Aorta (tissue), 5 donors: ENCODE measurements at regions not wholly inside any gene's neighbourhood (a gene's known extent, or its start where the extent isn't known, plus 50 kb on each side); places are given as distances from the start of the nearest gene placed in this dataset.
A peak's percentile ranks its signal among the peaks of the same experiment; 100 is the strongest.

Experiments
- ATAC-seq: fragments of 200-7000 bp; cut with Tn5 transposase; one replicate; pipeline ENCODE4 v1.9.1; 2022; ENCODE audit warnings: moderate library complexity; ENCODE audit not compliant: low FRiP score
- DNase-seq, 2 donors: peaks; one replicate each; pipeline ENCODE4 v3.0.0-alpha.2; 2020
- H3K27ac ChIP-seq, 2 donors: one replicate each; pipeline ENCODE4 v1.5.1; 2013; ENCODE audit warnings: low read length in 2 of 2, mild to moderate bottlenecking in 2 of 2, moderate library complexity in 2 of 2, control low read depth in 1 of 2, inconsistent platforms in 1 of 2, low read depth in 1 of 2
- H3K27me3 ChIP-seq, 2 donors: one replicate each; pipeline ENCODE4 v1.6.1; 2013; ENCODE audit warnings: control low read depth in 1 of 2, low read length in 1 of 2, mild to moderate bottlenecking in 1 of 2, moderate library complexity in 1 of 2; ENCODE audit not compliant: insufficient read depth in 2 of 2, control insufficient read depth in 1 of 2
- H3K36me3 ChIP-seq, 2 donors: one replicate each; pipeline ENCODE4 v1.6.1; 2013; ENCODE audit warnings: control low read depth in 1 of 2, low read length in 1 of 2, mild to moderate bottlenecking in 1 of 2; ENCODE audit not compliant: insufficient read depth in 2 of 2, control insufficient read depth in 1 of 2
- H3K4me1 ChIP-seq, 2 donors: one replicate each; pipeline ENCODE4 v1.6.1; 2013; ENCODE audit warnings: low read length in 2 of 2, control low read depth in 1 of 2, mild to moderate bottlenecking in 1 of 2, moderate library complexity in 1 of 2; ENCODE audit not compliant: insufficient read depth in 2 of 2, control insufficient read depth in 1 of 2
- H3K4me3 ChIP-seq, 2 donors: one replicate each; pipeline ENCODE4 v1.5.1; 2013; ENCODE audit warnings: low read length in 2 of 2, control low read depth in 1 of 2, mild to moderate bottlenecking in 1 of 2
- H3K9me3 ChIP-seq: one replicate; pipeline ENCODE4 v1.6.1; 2013; ENCODE audit warnings: mild to moderate bottlenecking, low read length; ENCODE audit not compliant: control insufficient read depth
- WGBS, 2 donors: extraction: QIAGEN DNeasy Blood & Tissue Kit; methylation state at CpG; one replicate each; pipeline ENCODE4 v1.1.7; 2013; 5-methylcytosine and 5-hydroxymethylcytosine counted together
- intact Hi-C, 2 donors: fragments of 100-400 bp; cut with DNase I; formaldehyde crosslinking; loops; one replicate each; pipeline versions ENCODE4 v1.14.2 to v1.15.0; 2022
- donor health status: healthy with polysubstance abuse.
- donor health status: Bipolar disorder and iron deficiency.
- donor health status: DM: no; HTN: no; CAD: no.
- donor health status: DM: no; HTN: no; CAD: no.
- donor health status: DM: yes; HTN: yes; CAD: no.

- ATAC-seq (no peak), DNase-seq (no peak)
- Histone ChIP-seq H3K27ac (no peak overlapping the region), H3K4me1 (no peaks in the 10 kb centered on the region), H3K27me3 (no peaks in the 10 kb centered on the region), H3K4me3 (no peak overlapping the region), H3K9me3 (no peaks in the 10 kb centered on the region), H3K36me3 (no peaks in the 10 kb centered on the region)
- 87 to 93% methylated on average over 5 of the region's 5 CpGs for WGBS, 2 donors
- intact Hi-C loops: no loop called here
Measured at GRCh38 chr2:128568106-128568505, 249.4 kb upstream of the HS6ST1 start.

- Histone ChIP-seq H3K9me3 (no peaks in the 10 kb centered on the region), H3K36me3 (no peaks in the 10 kb centered on the region), H3K27me3 (no peaks in the 10 kb centered on the region), H3K4me1 (no peaks in the 10 kb centered on the region), H3K4me3 (no peak overlapping the region), H3K27ac (no peak overlapping the region)
- ATAC-seq (no peak), DNase-seq (no peak)
- WGBS, 2 donors: 96 to 97% methylated on average over 7 of the region's 7 CpGs
- intact Hi-C loops: no loop called here
Measured at GRCh38 chr2:128573116-128573515, 254.4 kb upstream of the HS6ST1 start.

- Histone ChIP-seq H3K4me3 (no peak overlapping the region), H3K36me3 (no peaks in the 10 kb centered on the region), H3K4me1 (no peaks in the 10 kb centered on the region), H3K27ac (no peak overlapping the region), H3K27me3 (no peaks in the 10 kb centered on the region), H3K9me3 (no peaks in the 10 kb centered on the region)
- 90 to 92% methylated on average over 4 of the region's 4 CpGs for WGBS, 2 donors
- ATAC-seq (no peak), DNase-seq (no peak)
- intact Hi-C loops: no loop called here
Measured at GRCh38 chr2:128573531-128573930, 254.9 kb upstream of the HS6ST1 start.

GRCh38 chr2:128577141-128577930 lies 258.7 kb upstream of the HS6ST1 start:
- Histone ChIP-seq H3K27ac (no peak overlapping the region), H3K9me3 (no peaks in the 10 kb centered on the region), H3K4me3 (no peak overlapping the region), H3K27me3 (no peaks in the 10 kb centered on the region), H3K36me3 (no peaks in the 10 kb centered on the region), H3K4me1 (no peaks in the 10 kb centered on the region)
- intact Hi-C loops: no loop called here
- 97% methylated on average over 7 of the region's 7 CpGs for WGBS, 2 donors
- ATAC-seq (no peak), DNase-seq (no peak)

- intact Hi-C loops: no loop called here
- no peaks in the 10 kb centered on the region for H3K36me3 ChIP-seq
- no peaks in the 10 kb centered on the region for H3K4me1 ChIP-seq
- H3K27ac ChIP-seq: no peak overlapping the region
- H3K4me3 ChIP-seq: no peak overlapping the region
- no peaks in the 10 kb centered on the region for H3K27me3 ChIP-seq
- DNase-seq: no peak
- 77% methylated on average over 10 of the region's 10 CpGs for WGBS, 2 donors
- no peaks in the 10 kb centered on the region for H3K9me3 ChIP-seq
- ATAC-seq: no peak
Measured at GRCh38 chr2:128578406-128579390, 260.0 kb upstream of the HS6ST1 start.

- Histone ChIP-seq H3K27ac (no peak overlapping the region), H3K4me1 (no peaks in the 10 kb centered on the region), H3K9me3 (no peaks in the 10 kb centered on the region), H3K36me3 (no peaks in the 10 kb centered on the region), H3K4me3 (no peak overlapping the region), H3K27me3 (no peaks in the 10 kb centered on the region)
- 92 to 93% methylated on average over 5 of the region's 5 CpGs for WGBS, 2 donors
- ATAC-seq (no peak), DNase-seq (peak in 1 of 2 donors; percentile 34)
- intact Hi-C loops: no loop called here
Measured at GRCh38 chr2:128579825-128580224, 261.2 kb upstream of the HS6ST1 start.

- ATAC-seq (no peak), DNase-seq (no peak)
- Histone ChIP-seq H3K27ac (no peak overlapping the region), H3K36me3 (no peaks in the 10 kb centered on the region), H3K4me1 (no peaks in the 10 kb centered on the region), H3K9me3 (no peaks in the 10 kb centered on the region), H3K27me3 (no peaks in the 10 kb centered on the region), H3K4me3 (no peak overlapping the region)
- 59 to 60% methylated on average over 6 of the region's 6 CpGs for WGBS, 2 donors
- intact Hi-C loops: no loop called here
Measured at GRCh38 chr2:128580988-128581848, 262.6 kb upstream of the HS6ST1 start.

- no peaks in the 10 kb centered on the region for H3K9me3 ChIP-seq
- ATAC-seq (no peak), DNase-seq (no peak)
- WGBS, 2 donors: 91 to 96% methylated on average over 2 of the region's 2 CpGs
- intact Hi-C loops: no loop called here
- H3K27ac ChIP-seq: no peak overlapping the region
- H3K4me1 ChIP-seq: no peaks in the 10 kb centered on the region
- H3K36me3 ChIP-seq: no peaks in the 10 kb centered on the region
- H3K27me3 ChIP-seq: no peaks in the 10 kb centered on the region
- no peak overlapping the region for H3K4me3 ChIP-seq
Measured at GRCh38 chr2:128581849-128582244, 263.2 kb upstream of the HS6ST1 start.
